ENCODE measurements at regions not wholly inside any gene's neighbourhood (a gene's known extent, or its start where the extent isn't known, plus 50 kb on each side); places are given as distances from the start of the nearest gene placed in this dataset.

DNA sequence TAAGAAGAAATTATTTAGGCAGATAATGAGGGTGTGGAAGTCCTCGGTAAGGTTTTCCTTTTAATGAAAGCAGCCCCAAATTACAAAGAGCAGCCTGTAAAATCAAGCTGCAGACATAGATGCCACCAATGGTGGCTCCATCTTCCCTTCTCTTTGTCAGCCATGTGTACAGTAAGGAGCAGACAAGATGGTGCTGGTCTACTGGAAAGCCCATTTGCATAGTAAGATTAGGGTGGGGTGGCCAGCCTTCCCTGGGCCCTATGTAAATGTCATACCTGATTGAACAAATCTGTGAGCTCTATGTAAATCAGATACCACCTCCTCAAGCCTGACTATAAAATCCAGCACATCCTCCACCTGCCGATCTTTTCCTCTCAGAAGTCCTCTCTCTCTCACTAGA is 154.4 kb upstream of the SERTAD2 start (continued):
- TF ChIP-seq, protein P1, sequence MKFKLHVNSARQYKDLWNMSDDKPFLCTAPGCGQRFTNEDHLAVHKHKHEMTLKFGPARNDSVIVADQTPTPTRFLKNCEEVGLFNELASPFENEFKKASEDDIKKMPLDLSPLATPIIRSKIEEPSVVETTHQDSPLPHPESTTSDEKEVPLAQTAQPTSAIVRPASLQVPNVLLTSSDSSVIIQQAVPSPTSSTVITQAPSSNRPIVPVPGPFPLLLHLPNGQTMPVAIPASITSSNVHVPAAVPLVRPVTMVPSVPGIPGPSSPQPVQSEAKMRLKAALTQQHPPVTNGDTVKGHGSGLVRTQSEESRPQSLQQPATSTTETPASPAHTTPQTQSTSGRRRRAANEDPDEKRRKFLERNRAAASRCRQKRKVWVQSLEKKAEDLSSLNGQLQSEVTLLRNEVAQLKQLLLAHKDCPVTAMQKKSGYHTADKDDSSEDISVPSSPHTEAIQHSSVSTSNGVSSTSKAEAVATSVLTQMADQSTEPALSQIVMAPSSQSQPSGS (IDR thresholded peaks at IDR 0.05; ENCODE audit: low read length), result no peak
- no peak for TF ChIP-seq NRF1 (IDR thresholded peaks at IDR 0.05; ENCODE audit: low read depth, low read length)

Measured in H1 (cell line).